Cardiac muscle cell (in vitro differentiated cells and primary cell): ENCODE measurements at regions not wholly inside any gene's neighbourhood (a gene's known extent, or its start where the extent isn't known, plus 50 kb on each side); places are given as distances from the start of the nearest gene placed in this dataset.
A peak's percentile ranks its signal among the peaks of the same experiment; 100 is the strongest.

Source experiments
- DNase-seq, 2 donors: peaks; one replicate each; pipeline versions ENCODE4 v3.0.0 to v3.0.0-alpha.2; 2010 to 2017; ENCODE audit warnings: low read depth in 1 of 2, low spot score in 1 of 2
- H3K27ac ChIP-seq: fragments of 200-600 bp; sonication (generic); 2 replicates; pipeline ENCODE4 v1.5.1; 2016
- H3K27me3 ChIP-seq: fragments of 200-600 bp; sonication (generic); 2 replicates; pipeline ENCODE4 v1.6.0; 2016; ENCODE audit warnings: control low read depth
- H3K36me3 ChIP-seq: fragments of 200-600 bp; sonication (generic); 2 replicates; pipeline ENCODE4 v1.5.1; 2016; ENCODE audit warnings: control low read depth
- H3K4me1 ChIP-seq: fragments of 200-600 bp; sonication (generic); 2 replicates; pipeline ENCODE4 v1.8.1; 2017; ENCODE audit warnings: low read depth, mild to moderate bottlenecking, mixed run types
- H3K4me3 ChIP-seq: fragments of 200-600 bp; sonication (generic); 2 replicates; pipeline ENCODE4 v1.5.1; 2016; ENCODE audit warnings: mild to moderate bottlenecking
- H3K9me3 ChIP-seq: fragments of 200-600 bp; sonication (generic); 2 replicates; pipeline ENCODE4 v1.5.1; 2017; ENCODE audit warnings: low read depth, mild to moderate bottlenecking, control low read depth
- TF ChIP-seq, protein P1 (sequence below): IDR thresholded peaks from 2 replicates; pipeline ENCODE4 v1.5.1; 2012; ENCODE audit warnings: low read depth, mild to moderate bottlenecking, low read length

DNA sequence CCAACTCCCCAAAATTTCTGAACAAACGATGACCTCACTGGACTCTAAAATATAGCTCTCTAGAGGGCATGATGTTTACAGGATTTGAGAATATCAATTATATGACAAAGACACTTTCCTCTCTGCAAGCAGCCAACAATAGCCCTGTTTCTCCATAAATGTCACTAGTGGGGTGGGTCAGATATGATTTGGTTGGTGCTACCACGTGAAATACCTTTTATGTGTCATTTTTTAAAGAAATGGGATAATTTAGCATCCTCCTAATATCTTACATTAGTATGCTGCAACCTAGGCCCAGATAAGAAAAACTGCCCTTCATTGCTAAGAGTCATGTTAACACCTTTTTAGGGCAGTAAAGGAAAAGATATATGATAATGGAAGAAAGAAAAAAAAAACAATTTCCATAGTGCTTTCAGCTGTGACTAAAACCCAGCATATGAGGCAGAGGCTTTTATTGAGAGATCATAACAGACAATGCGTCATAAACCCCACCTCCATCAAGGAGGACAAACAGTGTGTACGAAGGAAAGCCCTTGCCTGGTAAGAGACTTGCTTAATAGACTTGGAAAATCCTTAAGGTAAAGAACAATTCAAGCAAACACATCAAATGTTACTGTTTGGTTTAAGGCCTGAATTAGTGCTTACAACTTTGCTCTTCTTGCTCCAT lies 372.4 kb upstream of the PAPPA start:
- no peak for DNase-seq
- no peaks in the 10 kb centered on the region for H3K4me1 ChIP-seq
- no peak overlapping the region for H3K4me3 ChIP-seq
- no peak overlapping the region for H3K27ac ChIP-seq
- H3K9me3 ChIP-seq: no peaks in the 10 kb centered on the region
- TF ChIP-seq, protein P1, sequence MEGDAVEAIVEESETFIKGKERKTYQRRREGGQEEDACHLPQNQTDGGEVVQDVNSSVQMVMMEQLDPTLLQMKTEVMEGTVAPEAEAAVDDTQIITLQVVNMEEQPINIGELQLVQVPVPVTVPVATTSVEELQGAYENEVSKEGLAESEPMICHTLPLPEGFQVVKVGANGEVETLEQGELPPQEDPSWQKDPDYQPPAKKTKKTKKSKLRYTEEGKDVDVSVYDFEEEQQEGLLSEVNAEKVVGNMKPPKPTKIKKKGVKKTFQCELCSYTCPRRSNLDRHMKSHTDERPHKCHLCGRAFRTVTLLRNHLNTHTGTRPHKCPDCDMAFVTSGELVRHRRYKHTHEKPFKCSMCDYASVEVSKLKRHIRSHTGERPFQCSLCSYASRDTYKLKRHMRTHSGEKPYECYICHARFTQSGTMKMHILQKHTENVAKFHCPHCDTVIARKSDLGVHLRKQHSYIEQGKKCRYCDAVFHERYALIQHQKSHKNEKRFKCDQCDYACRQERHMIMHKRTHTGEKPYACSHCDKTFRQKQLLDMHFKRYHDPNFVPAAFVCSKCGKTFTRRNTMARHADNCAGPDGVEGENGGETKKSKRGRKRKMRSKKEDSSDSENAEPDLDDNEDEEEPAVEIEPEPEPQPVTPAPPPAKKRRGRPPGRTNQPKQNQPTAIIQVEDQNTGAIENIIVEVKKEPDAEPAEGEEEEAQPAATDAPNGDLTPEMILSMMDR: no peak
- H3K27me3 ChIP-seq: no peaks in the 10 kb centered on the region
- no peaks in the 10 kb centered on the region for H3K36me3 ChIP-seq

DNA sequence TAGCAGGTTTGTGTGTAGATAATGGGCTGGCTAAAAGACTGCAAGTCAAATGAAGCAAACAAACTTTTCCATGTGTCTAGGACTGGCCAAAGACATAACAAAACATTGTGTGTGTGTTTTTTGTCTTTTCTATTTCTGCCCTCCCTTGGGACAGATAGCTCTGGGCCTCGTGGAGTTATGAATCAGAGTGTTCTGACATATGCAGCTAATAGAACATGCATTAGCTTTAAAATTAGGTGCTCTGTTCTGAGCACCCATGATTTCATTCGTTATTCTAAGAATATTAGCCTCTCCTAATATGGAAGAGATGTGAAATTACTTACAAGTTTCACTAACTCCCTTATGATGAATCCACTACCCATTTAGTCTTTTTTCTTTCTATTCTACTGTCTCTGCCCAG lies 367.3 kb upstream of the PAPPA start:
- no peaks in the 10 kb centered on the region for H3K36me3 ChIP-seq

DNA sequence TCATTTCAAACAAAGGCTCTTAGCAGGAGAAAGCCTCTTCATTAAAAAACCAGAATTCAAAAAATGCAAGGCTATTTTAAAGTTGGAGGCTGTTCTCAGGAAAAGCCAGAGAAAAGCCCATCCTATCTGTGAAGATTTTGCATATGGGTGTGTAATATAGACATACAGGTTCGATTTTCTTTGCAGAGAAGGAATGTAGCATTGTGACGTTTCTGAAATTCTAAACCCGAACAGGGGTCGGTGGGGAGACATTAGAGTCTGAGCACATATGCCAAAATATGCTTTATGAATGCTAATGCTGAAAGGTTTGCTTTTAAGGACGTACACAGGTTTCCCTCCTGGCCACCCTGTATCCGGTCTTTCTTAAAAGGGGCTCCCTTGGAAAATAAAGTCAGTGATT lies 363.1 kb upstream of the PAPPA start:
- Histone ChIP-seq H3K4me1 (no peaks in the 10 kb centered on the region), H3K27me3 (no peaks in the 10 kb centered on the region), H3K36me3 (no peaks in the 10 kb centered on the region), H3K27ac (no peak overlapping the region), H3K4me3 (no peak overlapping the region), H3K9me3 (no peaks in the 10 kb centered on the region)
- TF ChIP-seq, protein P1: no peak
- no peak for DNase-seq

More for the DNA sequence above, 367.3 kb upstream of the PAPPA start:
- TF ChIP-seq, protein P1: no peak
- Histone ChIP-seq H3K27ac (no peak overlapping the region), H3K4me1 (no peaks in the 10 kb centered on the region), H3K9me3 (no peaks in the 10 kb centered on the region), H3K27me3 (no peaks in the 10 kb centered on the region), H3K4me3 (no peak overlapping the region)
- DNase-seq: peak in 1 of 2 donors; percentile 66

DNA sequence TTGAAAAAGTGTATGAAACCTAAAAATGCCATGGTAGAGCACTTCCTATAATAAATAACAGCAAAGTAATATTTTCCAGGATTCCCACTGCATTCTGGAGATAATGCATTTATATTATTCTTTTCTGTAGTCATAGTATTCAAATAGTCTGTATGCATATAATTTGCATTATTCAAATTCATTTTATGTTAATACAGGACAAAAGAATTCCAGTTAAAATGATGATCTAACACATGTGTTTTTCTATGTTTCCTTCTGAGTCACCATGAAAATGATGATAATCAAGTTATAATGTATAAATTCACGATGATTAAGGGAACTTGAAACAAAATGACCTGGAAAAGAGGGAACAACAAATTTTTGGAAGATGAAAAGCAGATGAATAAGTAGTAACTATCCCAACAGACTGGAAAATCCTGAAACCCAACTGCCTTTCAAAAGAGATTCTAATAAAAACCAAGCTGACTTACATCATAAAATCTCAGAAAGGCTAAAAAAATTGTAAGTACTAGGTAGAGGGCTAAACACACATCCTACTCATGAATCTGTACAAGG lies 358.6 kb upstream of the PAPPA start:
- Histone ChIP-seq H3K9me3 (no peaks in the 10 kb centered on the region), H3K4me3 (no peak overlapping the region), H3K4me1 (no peaks in the 10 kb centered on the region), H3K27me3 (no peaks in the 10 kb centered on the region), H3K36me3 (no peaks in the 10 kb centered on the region), H3K27ac (no peak overlapping the region)
- TF ChIP-seq, protein P1: no peak
- no peak for DNase-seq

DNA sequence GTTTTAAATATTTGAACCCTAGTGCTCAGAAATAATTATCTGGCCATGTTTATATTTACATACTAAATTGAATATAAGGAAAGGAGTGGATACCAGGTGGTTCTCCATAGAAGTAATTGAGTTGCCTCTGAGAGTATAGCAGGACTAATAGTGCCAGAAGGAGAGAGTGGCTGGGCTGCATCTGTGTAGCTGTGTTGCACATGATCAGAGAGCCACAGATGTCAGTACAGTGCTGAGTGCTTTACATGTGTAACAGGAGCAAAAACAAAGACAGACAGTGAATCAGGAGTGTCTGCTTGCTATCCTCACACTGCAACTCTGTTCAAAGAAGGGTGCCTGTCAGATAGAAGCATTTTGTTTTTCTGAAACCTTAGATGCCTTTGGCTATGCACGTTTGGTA lies 353.9 kb upstream of the PAPPA start:
- no peaks in the 10 kb centered on the region for H3K9me3 ChIP-seq
- no peak overlapping the region for H3K27ac ChIP-seq
- DNase-seq: no peak
- H3K27me3 ChIP-seq: no peaks in the 10 kb centered on the region
- no peak overlapping the region for H3K4me3 ChIP-seq
- H3K36me3 ChIP-seq: no peaks in the 10 kb centered on the region
- TF ChIP-seq, protein P1: no peak
- H3K4me1 ChIP-seq: no peaks in the 10 kb centered on the region
